ENCODE measurements at regions not wholly inside any gene's neighbourhood (a gene's known extent, or its start where the extent isn't known, plus 50 kb on each side); places are given as distances from the start of the nearest gene placed in this dataset.

- Histone ChIP-seq H3K4me3 (replicated peaks in 1 of 3; ENCODE audit: low read depth in 2 of 3, low read length in 3 of 3) (no peak overlapping the region), H3K27me3 (ENCODE audit: control insufficient read depth in 2 of 2, insufficient read depth in 2 of 2, low read length in 2 of 2) (no peaks in the 10 kb centered on the region), H3K4me2 (replicated peaks; ENCODE audit: extremely low read depth, low read length, poor library complexity, severe bottlenecking) (no peak overlapping the region), H3K27ac (ENCODE audit: low read depth in 1 of 2, low read length in 2 of 2) (no peak overlapping the region), H3K79me2 (ENCODE audit: insufficient read depth, low read length) (no peaks in the 10 kb centered on the region), H3K36me3 (replicated peaks in 1 of 2; ENCODE audit: control insufficient read depth in 1 of 2, insufficient read depth in 2 of 2, low read length in 2 of 2) (no peaks in the 10 kb centered on the region), H2AFZ (ENCODE audit: insufficient read depth, low read depth, low read length, poor library complexity, severe bottlenecking) (no peak overlapping the region), H3K9ac (ENCODE audit: insufficient read depth, low read length, poor library complexity, severe bottlenecking) (no peak overlapping the region), H3K4me1 (ENCODE audit: control insufficient read depth in 1 of 2, insufficient read depth in 2 of 2, low read length in 2 of 2) (no peaks in the 10 kb centered on the region), H3K9me3 (replicated peaks in 1 of 2; ENCODE audit: control insufficient read depth in 1 of 2, insufficient read depth in 1 of 2, low read length in 2 of 2) (peaks cover 6% of the 10 kb centered on the region in 2 donors), H4K20me1 (ENCODE audit: insufficient read depth, low read length) (no peaks in the 10 kb centered on the region)
- no peak overlapping the region for H3K27ac Mint-ChIP-seq
- H3K9me3 Mint-ChIP-seq, result peaks cover 0 to 21% (median 8%) of the 10 kb centered on the region in 7 donors
- peaks cover 4 to 10% (median 6%) of the 10 kb centered on the region in 3 donors for H3K27me3 Mint-ChIP-seq (ENCODE audit: low read depth in 3 of 3)
- intact Hi-C loops (cut with micrococcal nuclease), result no loop called here
- peaks cover 2% of the 10 kb centered on the region for H3K4me1 Mint-ChIP-seq
- no peak overlapping the region for H3K4me3 Mint-ChIP-seq
- 71% methylated on average over 3 of the region's 6 CpGs for WGBS (ENCODE audit: insufficient coverage)
- DNase-seq, result no peak
- no peak for TF ChIP-seq CTCF (IDR thresholded peaks at IDR 0.05)
- H3K36me3 Mint-ChIP-seq, result no peaks in the 10 kb centered on the region
Measured at GRCh38 chr21:36639769-36640168, 59.1 kb upstream of the SIM2 start.

- Mint-ChIP-seq H3K4me1 (peaks cover 2% of the 10 kb centered on the region), H3K36me3 (no peaks in the 10 kb centered on the region), H3K9me3 (peaks cover 0 to 18% (median 8%) of the 10 kb centered on the region in 7 donors), H3K27me3 (ENCODE audit: low read depth in 3 of 3) (peaks cover 4 to 10% (median 8%) of the 10 kb centered on the region in 3 donors), H3K4me3 (no peak overlapping the region), H3K27ac (no peak overlapping the region)
- Histone ChIP-seq H3K36me3 (replicated peaks in 1 of 2; ENCODE audit: control insufficient read depth in 1 of 2, insufficient read depth in 2 of 2, low read length in 2 of 2) (no peaks in the 10 kb centered on the region), H4K20me1 (ENCODE audit: insufficient read depth, low read length) (no peaks in the 10 kb centered on the region), H2AFZ (ENCODE audit: insufficient read depth, low read depth, low read length, poor library complexity, severe bottlenecking) (no peak overlapping the region), H3K4me1 (ENCODE audit: control insufficient read depth in 1 of 2, insufficient read depth in 2 of 2, low read length in 2 of 2) (no peaks in the 10 kb centered on the region), H3K27me3 (ENCODE audit: control insufficient read depth in 2 of 2, insufficient read depth in 2 of 2, low read length in 2 of 2) (no peaks in the 10 kb centered on the region), H3K27ac (ENCODE audit: low read depth in 1 of 2, low read length in 2 of 2) (no peak overlapping the region), H3K4me3 (replicated peaks in 1 of 3; ENCODE audit: low read depth in 2 of 3, low read length in 3 of 3) (no peak overlapping the region), H3K4me2 (replicated peaks; ENCODE audit: extremely low read depth, low read length, poor library complexity, severe bottlenecking) (no peak overlapping the region), H3K9me3 (replicated peaks in 1 of 2; ENCODE audit: control insufficient read depth in 1 of 2, insufficient read depth in 1 of 2, low read length in 2 of 2) (peaks cover 6% of the 10 kb centered on the region in 2 donors), H3K9ac (ENCODE audit: insufficient read depth, low read length, poor library complexity, severe bottlenecking) (no peak overlapping the region), H3K79me2 (ENCODE audit: insufficient read depth, low read length) (no peaks in the 10 kb centered on the region)
- intact Hi-C loops (cut with micrococcal nuclease), result no loop called here
- TF ChIP-seq CTCF (IDR thresholded peaks at IDR 0.05), result no peak
- 40% methylated on average over 2 of the region's 4 CpGs for WGBS (ENCODE audit: insufficient coverage)
- no peak for DNase-seq
Measured at GRCh38 chr21:36640174-36640720, 58.7 kb upstream of the SIM2 start.

All from CD14-positive monocyte (primary cell).